ENCODE measurements at regions not wholly inside any gene's neighbourhood (a gene's known extent, or its start where the extent isn't known, plus 50 kb on each side); places are given as distances from the start of the nearest gene placed in this dataset.
"Not testable (repeated sequence)": the region's sequence is repeated elsewhere in the genome, so short reads cannot be mapped to it uniquely, and the experiment has no call there.

DNA sequence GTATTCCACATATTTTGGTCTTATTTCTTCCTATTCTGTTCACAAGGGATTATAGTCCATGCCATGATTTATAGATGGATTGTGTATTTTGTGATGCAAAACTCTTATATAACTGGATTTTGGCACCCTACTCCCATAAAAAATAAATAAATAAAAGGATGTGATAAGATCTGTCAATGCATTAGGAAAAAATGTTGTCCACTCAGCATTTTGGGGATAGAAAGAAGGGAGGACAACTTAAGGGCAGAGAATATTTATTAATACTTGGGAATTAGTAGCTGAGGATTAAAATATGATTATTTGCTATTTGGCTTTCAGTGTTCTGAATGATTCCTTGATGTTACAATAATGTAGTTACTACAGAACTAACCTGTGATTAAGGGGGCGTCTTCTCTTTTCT lies 682.6 kb downstream of the ZBBX start:
- Histone ChIP-seq H3K4me3 (no peak overlapping the region), H3K36me3 (no peaks in the 10 kb centered on the region), H3K9me3 (no peaks in the 10 kb centered on the region), H3K4me1 (no peaks in the 10 kb centered on the region), H3K27me3 (no peaks in the 10 kb centered on the region), H3K27ac (no peak overlapping the region)
- no peak for DNase-seq
- in situ Hi-C loops (cut with MboI; ENCODE audit: low sequenced_read_pairs in 4 of 4) (no loop called here), intact Hi-C loops (cut with DNase I; ENCODE audit: low total_unique reads) (no loop called here)
- ATAC-seq = no peak
- TF ChIP-seq CTCF (IDR thresholded peaks at IDR 0.05 in 4 of 5, conservative IDR thresholded peaks at IDR 0.05 in 1 of 5) (no peak), POLR2A (IDR thresholded peaks at IDR 0.05) (no peak)

GRCh38 chr3:166696103-166696502 lies 684.0 kb downstream of the ZBBX start:
- ATAC-seq (no peak), DNase-seq (no peak)
- H3K9me3 ChIP-seq = no peaks in the 10 kb centered on the region
- no peak for TF ChIP-seq POLR2A (IDR thresholded peaks at IDR 0.05)
- no peaks in the 10 kb centered on the region for H3K27me3 ChIP-seq
- H3K4me1 ChIP-seq = no peaks in the 10 kb centered on the region
- intact Hi-C loops (cut with DNase I; ENCODE audit: low total_unique reads) (no loop called here), in situ Hi-C loops (cut with MboI; ENCODE audit: low sequenced_read_pairs in 4 of 4) (no loop called here)
- H3K27ac ChIP-seq = no peak overlapping the region
- H3K36me3 ChIP-seq = no peaks in the 10 kb centered on the region
- H3K4me3 ChIP-seq = no peak overlapping the region

- in situ Hi-C loops (cut with MboI; ENCODE audit: low sequenced_read_pairs in 4 of 4) = no loop called here
- no peak for ATAC-seq
- Histone ChIP-seq H3K4me3 (no peak overlapping the region), H3K27me3 (no peaks in the 10 kb centered on the region), H3K4me1 (no peaks in the 10 kb centered on the region), H3K36me3 (no peaks in the 10 kb centered on the region), H3K27ac (no peak overlapping the region), H3K9me3 (no peaks in the 10 kb centered on the region)
- intact Hi-C loops (cut with DNase I; ENCODE audit: low total_unique reads) = no loop called here
- no peak for TF ChIP-seq POLR2A (IDR thresholded peaks at IDR 0.05)
- TF ChIP-seq CTCF (IDR thresholded peaks at IDR 0.05 in 4 of 5, conservative IDR thresholded peaks at IDR 0.05 in 1 of 5) = no peak
- no peak for DNase-seq
These were observed 691.4 kb downstream of the ZBBX start for GRCh38 chr3:166688665-166689064.

- TF ChIP-seq CTCF (IDR thresholded peaks at IDR 0.05 in 4 of 5, conservative IDR thresholded peaks at IDR 0.05 in 1 of 5) = no peak
- TF ChIP-seq POLR2A (IDR thresholded peaks at IDR 0.05) = no peak
- no peaks in the 10 kb centered on the region for H3K36me3 ChIP-seq
- DNase-seq (no peak), ATAC-seq (no peak)
- H3K9me3 ChIP-seq = no peaks in the 10 kb centered on the region
- H3K4me1 ChIP-seq = no peaks in the 10 kb centered on the region
- in situ Hi-C loops (cut with MboI; ENCODE audit: low sequenced_read_pairs in 4 of 4) = no loop called here
- H3K4me3 ChIP-seq = no peak overlapping the region
- intact Hi-C loops (cut with DNase I; ENCODE audit: low total_unique reads) = no loop called here
- H3K27me3 ChIP-seq = no peaks in the 10 kb centered on the region
- H3K27ac ChIP-seq = no peak overlapping the region
These were observed 694.9 kb downstream of the ZBBX start for GRCh38 chr3:166685246-166685645.

DNA sequence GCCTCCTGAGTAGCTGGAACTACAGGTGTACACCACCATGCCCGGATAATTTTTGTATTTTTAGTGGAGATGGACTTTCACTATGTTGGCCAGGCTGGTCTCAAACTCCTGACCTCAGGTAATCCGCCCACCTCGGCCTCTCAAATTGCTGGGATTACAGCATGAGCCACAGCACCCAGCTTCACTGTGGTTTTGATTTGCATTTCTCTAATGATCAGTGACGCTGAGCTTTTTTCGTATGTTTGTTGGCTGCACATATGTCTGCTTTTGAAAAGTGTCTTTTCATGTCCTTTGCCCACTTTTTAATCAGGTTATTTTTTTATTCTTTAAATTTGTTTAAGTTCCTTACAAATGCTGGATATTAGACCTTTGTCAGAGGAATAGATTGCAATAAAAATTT lies 696.0 kb downstream of the ZBBX start:
- H3K27ac ChIP-seq; H3K9me3 ChIP-seq; H3K4me3 ChIP-seq; H3K4me1 ChIP-seq; ATAC-seq; DNase-seq; intact Hi-C loops (cut with DNase I; ENCODE audit: low total_unique reads); H3K27me3 ChIP-seq; in situ Hi-C loops (cut with MboI; ENCODE audit: low sequenced_read_pairs in 4 of 4); H3K36me3 ChIP-seq: not testable (repeated sequence)

GRCh38 chr3:166669781-166670180 lies 710.3 kb downstream of the ZBBX start:
- H3K4me1 ChIP-seq = no peaks in the 10 kb centered on the region
- TF ChIP-seq CTCF (IDR thresholded peaks at IDR 0.05 in 4 of 5, conservative IDR thresholded peaks at IDR 0.05 in 1 of 5) (no peak), POLR2A (IDR thresholded peaks at IDR 0.05) (no peak)
- H3K9me3 ChIP-seq = no peaks in the 10 kb centered on the region
- intact Hi-C loops (cut with DNase I; ENCODE audit: low total_unique reads) (no loop called here), in situ Hi-C loops (cut with MboI; ENCODE audit: low sequenced_read_pairs in 4 of 4) (no loop called here)
- H3K27me3 ChIP-seq = no peaks in the 10 kb centered on the region
- DNase-seq (no peak), ATAC-seq (no peak)
- no peaks in the 10 kb centered on the region for H3K36me3 ChIP-seq
- H3K4me3 ChIP-seq = no peak overlapping the region
- H3K27ac ChIP-seq = no peak overlapping the region

Measured in gastrocnemius medialis (tissue), 4 donors.